HG02938 (cell line): ENCODE measurements at regions not wholly inside any gene's neighbourhood (a gene's known extent, or its start where the extent isn't known, plus 50 kb on each side); places are given as distances from the start of the nearest gene placed in this dataset.

Source experiments
- ATAC-seq: cut with Tn5 transposase; IDR thresholded peaks from one replicate; pipeline ENCODE4 v1.9.1; 2021; ENCODE audit warnings: mild to moderate bottlenecking, moderate library complexity; ENCODE audit not compliant: unreplicated experiment

- no peak for ATAC-seq
These were observed 123.5 kb upstream of the ZNF32 start for GRCh38 chr10:43772171-43772570.

- ATAC-seq: no peak
These were observed 123.0 kb upstream of the ZNF32 start for GRCh38 chr10:43771675-43772074.

DNA sequence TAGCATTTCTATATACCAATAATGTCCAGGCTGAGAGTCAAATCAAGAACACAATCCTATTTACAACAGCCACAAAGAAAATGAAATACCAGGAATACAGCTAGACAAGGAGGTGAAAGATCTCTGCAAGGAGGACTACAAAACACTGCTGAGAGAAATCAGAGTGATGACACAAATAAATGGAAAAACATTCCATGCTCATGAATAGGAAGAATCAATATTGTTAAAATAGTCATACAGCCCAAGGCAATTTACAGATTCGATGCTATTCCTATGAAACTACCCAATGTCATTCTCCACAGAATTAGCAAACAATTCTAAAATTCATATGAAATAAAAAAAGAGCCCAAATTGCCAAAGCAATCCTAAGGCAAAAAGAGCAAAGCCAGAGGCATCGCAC lies 116.8 kb upstream of the ZNF32 start:
- ATAC-seq: no peak

DNA sequence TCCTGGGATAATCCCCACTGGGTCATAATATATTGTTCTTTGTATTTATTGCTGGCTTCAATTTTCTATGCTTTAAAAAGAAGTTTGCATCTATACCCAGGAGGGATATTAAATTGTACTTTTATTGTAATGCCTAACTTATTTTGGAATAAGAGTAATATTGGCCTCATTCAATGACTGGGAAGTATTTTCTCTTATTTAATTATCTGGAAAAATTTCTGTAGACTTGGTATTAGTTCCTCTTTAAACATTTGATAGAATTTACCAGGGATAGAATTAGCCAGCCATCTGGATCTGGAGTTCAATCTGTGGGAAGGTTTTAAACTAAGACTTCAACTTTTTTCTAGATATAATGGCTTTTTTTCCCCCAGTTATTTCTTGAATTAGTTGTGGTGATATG lies 115.2 kb upstream of the ZNF32 start:
- ATAC-seq: no peak

DNA sequence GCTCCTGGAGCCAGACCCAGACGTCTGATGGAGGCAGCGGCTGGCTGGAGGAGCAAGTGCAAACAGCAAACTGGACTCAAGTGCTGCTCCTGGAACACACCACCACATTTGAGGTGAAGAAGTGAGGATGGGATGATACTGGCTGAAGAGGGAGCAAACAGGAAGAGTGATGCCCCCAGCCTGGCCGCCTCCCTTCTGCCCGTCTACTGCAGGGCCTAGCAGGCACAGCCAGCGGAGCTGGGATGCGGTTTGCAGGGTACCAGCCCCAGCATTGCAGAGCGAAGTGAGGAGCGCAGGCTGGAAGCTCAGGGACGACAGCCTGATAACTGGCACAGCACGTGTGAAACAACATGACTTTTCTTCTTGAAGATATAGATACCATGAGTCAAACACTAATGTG lies 111.8 kb upstream of the ZNF32 start:
- ATAC-seq: no peak

DNA sequence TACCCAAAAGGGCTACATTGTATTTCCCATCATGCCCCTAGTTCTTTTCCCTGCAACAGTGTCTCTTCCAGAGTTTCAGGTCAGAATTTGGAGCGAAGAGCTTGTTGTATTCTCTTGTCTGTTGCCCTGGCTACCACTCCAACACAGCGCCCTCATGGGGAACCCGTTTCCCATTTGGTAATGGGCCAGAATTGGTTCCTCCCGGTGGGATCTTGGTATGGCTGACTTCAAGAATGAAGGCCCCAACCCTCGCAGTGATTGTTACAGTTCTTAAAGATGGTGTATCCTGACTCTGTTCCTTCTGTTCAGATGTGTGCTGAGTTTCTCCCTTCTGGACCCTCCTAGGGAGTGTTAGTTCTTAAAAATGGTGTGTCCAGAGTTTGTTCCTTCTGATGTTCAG lies 110.5 kb upstream of the ZNF32 start:
- ATAC-seq: no peak

DNA sequence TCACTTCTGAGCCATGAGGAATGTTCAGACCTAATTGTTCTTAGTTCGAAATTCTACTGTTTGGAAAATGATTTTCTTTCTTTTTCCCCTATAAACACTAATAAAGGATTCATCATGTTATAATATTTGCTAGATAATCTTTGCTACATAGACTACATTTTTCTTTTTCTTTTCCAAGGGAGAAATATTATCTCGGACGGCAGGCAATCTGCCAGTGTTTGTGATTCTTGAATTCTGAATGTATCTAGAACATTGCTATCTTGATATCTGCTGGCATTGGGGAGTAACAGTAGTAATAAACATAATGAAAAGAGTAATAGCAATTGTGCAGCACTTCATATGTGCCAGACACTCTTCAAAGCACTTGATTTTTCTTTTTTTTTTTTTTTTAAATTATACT lies 107.7 kb upstream of the ZNF32 start:
- no peak for ATAC-seq

- no peak for ATAC-seq
These were observed 106.0 kb upstream of the ZNF32 start for GRCh38 chr10:43754569-43755260.

GRCh38 chr10:43753397-43754061 lies 104.8 kb upstream of the ZNF32 start:
- ATAC-seq: no peak

GRCh38 chr10:43752682-43753081 lies 104.0 kb upstream of the ZNF32 start:
- ATAC-seq: no peak

GRCh38 chr10:43751646-43752045 lies 103.0 kb upstream of the ZNF32 start:
- ATAC-seq: no peak

- ATAC-seq: no peak
These were observed 101.4 kb upstream of the ZNF32 start for GRCh38 chr10:43749940-43750552.

- no peak for ATAC-seq
These were observed 100.5 kb upstream of the ZNF32 start for GRCh38 chr10:43749145-43749576.

DNA sequence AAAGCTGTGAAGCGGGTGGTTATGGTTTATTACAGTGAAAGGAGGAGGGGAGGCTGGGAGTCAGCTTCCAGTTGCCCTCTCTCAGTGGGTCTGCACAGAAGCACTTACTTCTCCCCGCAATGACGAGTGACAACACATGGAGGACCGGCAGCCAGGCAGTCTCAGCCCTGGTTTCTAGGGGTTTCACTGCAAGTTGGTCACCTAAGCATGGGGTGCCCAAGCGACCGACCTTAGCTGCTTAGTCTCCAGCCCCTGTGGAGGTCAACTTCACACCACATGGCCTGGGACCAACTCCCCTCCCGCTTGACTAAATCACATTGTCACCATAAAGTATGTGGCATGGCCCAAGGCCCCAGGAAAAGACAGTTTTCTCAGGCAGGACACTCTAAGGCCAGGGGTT lies 99.9 kb upstream of the ZNF32 start:
- ATAC-seq: no peak

DNA sequence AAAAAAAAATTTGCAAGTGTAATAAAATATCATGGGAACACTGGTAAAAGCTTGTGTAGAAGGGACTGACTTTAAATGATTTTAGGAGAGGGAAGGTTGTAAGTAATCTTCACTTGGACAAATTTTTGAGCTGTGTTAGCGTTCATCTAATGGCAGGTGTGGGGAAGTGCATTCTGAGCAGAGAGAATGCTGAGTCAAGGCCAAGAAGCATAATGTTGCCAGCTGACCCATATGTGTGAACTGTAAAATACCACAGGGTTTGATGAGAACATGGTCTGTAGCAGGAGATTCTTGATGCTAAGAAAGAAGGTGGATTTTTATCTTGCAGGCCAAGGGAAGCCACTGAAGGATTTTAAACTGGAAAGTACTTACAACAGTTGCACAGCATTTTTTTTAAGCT lies 98.2 kb upstream of the ZNF32 start:
- no peak for ATAC-seq

DNA sequence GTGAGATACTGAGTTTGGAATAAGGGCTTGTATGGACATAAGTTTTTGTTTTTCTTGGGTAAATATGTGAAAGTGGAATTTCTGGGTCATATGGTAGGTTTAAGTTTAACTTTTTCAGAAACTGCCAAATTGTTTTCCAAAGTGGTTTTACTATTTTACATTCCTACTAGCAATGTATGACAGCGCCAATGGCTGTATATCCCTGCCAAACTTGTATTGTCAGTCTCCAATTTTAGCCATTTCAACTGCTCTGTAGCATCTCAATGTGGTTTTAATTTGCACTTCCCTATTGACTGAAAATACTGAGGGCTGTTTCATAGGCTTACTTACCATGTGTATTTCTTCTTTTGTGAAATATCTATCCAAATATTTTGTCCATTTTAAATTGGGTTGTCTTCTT lies 90.5 kb upstream of the ZNF32 start:
- no peak for ATAC-seq

- ATAC-seq: no peak
These were observed 88.3 kb upstream of the ZNF32 start for GRCh38 chr10:43737003-43737402.

- no peak for ATAC-seq
These were observed 87.2 kb upstream of the ZNF32 start for GRCh38 chr10:43735907-43736306.

DNA sequence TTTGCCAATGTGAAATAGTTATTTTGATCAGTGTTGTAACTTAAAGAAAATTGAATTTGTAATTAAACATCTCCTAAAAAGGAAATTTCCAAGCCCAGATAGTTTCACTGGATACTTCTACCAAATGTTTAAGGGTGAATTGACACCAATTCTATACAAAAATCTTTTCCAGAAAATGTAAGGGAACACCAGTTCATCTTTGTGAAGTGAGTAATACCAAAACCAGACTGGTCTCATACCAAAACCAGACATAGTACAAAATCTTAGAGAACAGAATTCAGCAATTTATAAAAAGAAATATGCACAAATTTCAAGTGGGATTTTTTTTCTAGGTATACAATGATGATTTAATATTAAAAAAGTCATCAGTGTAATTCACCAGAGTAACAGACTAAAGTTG lies 86.0 kb upstream of the ZNF32 start:
- ATAC-seq: no peak

- no peak for ATAC-seq
These were observed 82.8 kb upstream of the ZNF32 start for GRCh38 chr10:43731486-43731885.

GRCh38 chr10:43728425-43728824 lies 79.7 kb upstream of the ZNF32 start:
- no peak for ATAC-seq

DNA sequence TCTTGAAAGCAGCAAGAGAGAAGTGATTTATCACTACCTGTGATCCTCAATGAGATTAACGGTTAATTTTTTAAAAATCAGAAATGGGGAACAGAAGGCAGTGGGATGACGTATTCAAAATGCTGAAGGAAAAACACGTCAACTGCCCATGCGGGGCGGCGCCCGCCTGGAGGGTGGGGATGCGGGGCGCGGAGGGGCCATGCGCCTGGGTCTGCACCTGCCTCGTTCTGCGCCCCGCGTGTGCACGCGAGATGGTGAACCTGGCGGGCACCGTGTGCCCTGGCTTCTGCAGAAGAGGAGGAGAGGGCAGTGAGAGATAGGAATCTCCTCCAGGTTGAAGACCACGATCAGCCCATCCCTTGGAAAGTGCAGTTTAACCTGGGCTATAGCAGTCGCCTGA lies 79.3 kb upstream of the ZNF32 start:
- no peak for ATAC-seq
